Lung (tissue), 11 donors: ENCODE measurements at regions not wholly inside any gene's neighbourhood (a gene's known extent, or its start where the extent isn't known, plus 50 kb on each side); places are given as distances from the start of the nearest gene placed in this dataset.
"Not testable (repeated sequence)": the region's sequence is repeated elsewhere in the genome, so short reads cannot be mapped to it uniquely, and the experiment has no call there.

ENCODE experiments used
- ATAC-seq: fragments of 200-7000 bp; cut with Tn5 transposase; one replicate; pipeline ENCODE4 v1.9.1; 2020; ENCODE audit warnings: moderate number of reproducible peaks; ENCODE audit not compliant: insufficient read depth, low FRiP score
- DNase-seq, 3 donors: peaks; one replicate each; pipeline ENCODE4 v3.0.0-alpha.2; 2013 to 2017
- H3K27ac ChIP-seq, 2 donors: one replicate each; pipeline ENCODE4 v1.5.1; 2013; ENCODE audit warnings: mild to moderate bottlenecking in 2 of 2, moderate library complexity in 2 of 2, control low read depth in 1 of 2, inconsistent platforms in 1 of 2, low read depth in 1 of 2, low read length in 1 of 2
- H3K27me3 ChIP-seq, 3 donors: one replicate each; pipeline ENCODE4 v1.5.1; 2013; ENCODE audit warnings: low read length in 2 of 3; ENCODE audit not compliant: control insufficient read depth in 3 of 3, insufficient read depth in 3 of 3
- H3K36me3 ChIP-seq, 4 donors: one replicate each; pipeline ENCODE4 v1.5.1; 2013; ENCODE audit warnings: low read length in 4 of 4, mild to moderate bottlenecking in 1 of 4, moderate library complexity in 1 of 4; ENCODE audit not compliant: control insufficient read depth in 4 of 4, insufficient read depth in 4 of 4
- H3K4me1 ChIP-seq, 5 donors: one replicate each; pipeline ENCODE4 v1.5.1; 2013; ENCODE audit warnings: low read length in 5 of 5, mild to moderate bottlenecking in 2 of 5, moderate library complexity in 1 of 5; ENCODE audit not compliant: control insufficient read depth in 5 of 5, insufficient read depth in 5 of 5
- H3K4me3 ChIP-seq: one replicate; pipeline ENCODE4 v1.5.1; 2013; ENCODE audit warnings: mild to moderate bottlenecking, control low read depth, moderate library complexity
- H3K9ac ChIP-seq, 2 donors: one replicate each; pipeline ENCODE4 v1.5.1; 2013; ENCODE audit warnings: low read length in 2 of 2, control low read depth in 1 of 2; ENCODE audit not compliant: insufficient read depth in 1 of 2
- H3K9me3 ChIP-seq, 4 donors: one replicate each; pipeline ENCODE4 v1.5.1; 2013; ENCODE audit warnings: low read length in 3 of 4, mild to moderate bottlenecking in 1 of 4, moderate library complexity in 1 of 4; ENCODE audit not compliant: control insufficient read depth in 4 of 4, insufficient read depth in 3 of 4
- WGBS, 2 donors: extraction: QIAGEN DNeasy Blood & Tissue Kit; methylation state at CpG; one replicate each; pipeline ENCODE4 v1.1.7; 2013; 5-methylcytosine and 5-hydroxymethylcytosine counted together
- TF ChIP-seq, protein P1 (sequence below): IDR thresholded peaks from 2 replicates; pipeline ENCODE4 v1.5.1; 2012; ENCODE audit warnings: mild to moderate bottlenecking; ENCODE audit errors: control extremely low read depth, extremely low read depth
- donor health status: control.
- donor health status: control.
- donor health status: Bipolar disorder and iron deficiency.
- donor health status: healthy.
- donor health status: DM: yes; HTN: yes; CAD: no.

DNA sequence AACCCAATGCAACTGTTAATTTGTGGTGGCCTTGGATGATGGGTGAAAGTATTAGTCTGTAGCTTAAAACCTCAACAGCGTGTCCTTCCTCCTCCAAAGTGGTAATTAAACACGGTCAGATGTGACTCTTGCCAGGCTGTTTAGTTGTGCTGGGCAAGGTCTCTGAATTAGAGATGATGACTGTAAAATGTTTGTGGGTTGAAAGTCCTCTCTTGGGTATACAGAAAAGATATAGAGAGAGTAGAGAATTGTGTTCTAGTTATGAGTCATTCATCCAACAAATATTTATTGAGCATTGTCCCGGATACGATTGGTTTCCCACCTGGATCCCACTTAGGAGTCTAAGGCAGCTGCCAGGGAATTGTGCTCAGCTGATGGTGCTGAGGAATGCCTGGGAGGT, 343.7 kb downstream of the NPIPA7 start:
- H3K4me1 ChIP-seq, H3K9me3 ChIP-seq, ATAC-seq, H3K9ac ChIP-seq, H3K27ac ChIP-seq, DNase-seq, H3K27me3 ChIP-seq, H3K4me3 ChIP-seq, H3K36me3 ChIP-seq: not testable (repeated sequence)
- 70 to 76% methylated on average over 2 of the region's 4 CpGs for WGBS, 2 donors

DNA sequence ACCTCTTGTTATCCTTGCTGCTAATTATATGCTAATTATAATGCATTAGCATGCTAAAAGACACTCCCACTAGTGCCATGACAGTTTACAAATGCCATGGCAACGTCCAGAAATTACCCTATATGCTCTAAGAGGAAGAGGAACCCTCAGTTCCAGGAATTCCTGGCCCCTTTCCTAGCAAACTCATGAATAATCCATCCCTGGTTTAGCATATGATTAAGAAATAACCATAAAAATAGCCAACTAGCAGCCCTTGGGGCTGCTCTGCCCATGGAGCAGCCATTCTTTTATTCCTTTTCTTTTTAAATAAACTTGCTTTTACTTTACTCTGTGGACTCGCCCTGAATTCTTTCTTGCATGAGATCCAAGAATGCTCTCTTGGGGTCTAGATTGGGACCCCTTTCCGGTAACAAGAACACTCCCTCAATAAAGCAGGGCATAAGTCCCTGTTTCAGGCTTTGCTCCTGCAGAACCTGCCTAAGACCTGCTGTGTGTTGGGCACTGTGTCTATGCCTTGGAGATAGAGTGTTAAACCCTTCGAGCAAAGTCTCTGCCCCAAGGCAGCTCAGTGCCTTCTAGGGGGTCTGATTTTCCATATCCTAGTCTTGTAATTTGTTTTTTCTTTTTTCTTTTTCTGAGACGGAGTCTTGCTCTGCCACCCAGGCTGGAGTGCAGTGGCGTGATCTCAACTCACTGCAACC, 345.0 kb downstream of the NPIPA7 start:
- not testable (repeated sequence) for ATAC-seq, H3K4me3 ChIP-seq, H3K27me3 ChIP-seq, H3K4me1 ChIP-seq, H3K9ac ChIP-seq, H3K27ac ChIP-seq, H3K9me3 ChIP-seq, DNase-seq, H3K36me3 ChIP-seq
- WGBS, 2 donors = no CpG with 5 or more reads among the region's 6 CpGs

DNA sequence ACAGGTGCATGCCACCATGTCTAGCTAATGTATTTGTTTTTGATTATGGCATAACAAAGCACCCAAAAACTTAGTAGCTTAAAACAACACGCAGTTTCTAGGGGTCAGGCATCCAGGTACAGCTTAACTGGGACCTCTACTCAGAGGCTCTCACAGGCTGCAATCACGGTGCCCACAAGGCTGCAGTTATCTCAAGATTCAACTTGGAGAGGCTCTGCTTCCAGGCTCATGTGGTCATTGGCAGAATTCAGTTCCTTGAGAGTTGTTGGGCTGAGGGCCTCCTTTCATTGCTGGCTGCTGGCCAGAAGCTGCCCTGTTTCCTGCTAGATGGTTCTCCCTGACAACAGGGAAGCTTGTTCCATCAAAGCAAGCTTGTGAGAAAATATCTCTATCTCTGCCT, 348.1 kb downstream of the NPIPA7 start:
- ATAC-seq, H3K9ac ChIP-seq, H3K36me3 ChIP-seq, H3K4me3 ChIP-seq, H3K9me3 ChIP-seq, DNase-seq, H3K4me1 ChIP-seq, H3K27me3 ChIP-seq, H3K27ac ChIP-seq: not testable (repeated sequence)
- no CpG with 5 or more reads among the region's 2 CpGs for WGBS, 2 donors

DNA sequence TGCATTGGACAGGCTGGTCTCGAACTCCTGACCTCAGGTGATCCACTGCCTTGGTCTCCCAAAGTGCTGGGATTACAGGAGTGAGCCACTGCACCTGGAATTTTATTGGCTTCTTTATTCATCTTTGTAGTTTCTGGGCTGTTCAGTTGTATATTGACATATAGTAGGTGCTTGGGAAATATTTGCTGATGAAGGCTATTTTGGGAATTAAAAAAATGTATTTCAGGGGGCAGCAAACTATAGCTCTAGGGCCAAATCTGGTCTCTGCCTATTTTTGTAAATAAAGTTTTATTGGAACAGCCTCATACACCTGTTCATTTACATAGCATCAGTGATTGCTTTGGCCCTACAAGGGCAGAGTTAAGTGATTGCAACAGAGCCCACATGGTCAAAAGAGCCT, 363.6 kb downstream of the NPIPA7 start:
- H3K9me3 ChIP-seq, DNase-seq, H3K36me3 ChIP-seq, H3K27ac ChIP-seq, ATAC-seq, H3K4me3 ChIP-seq, H3K27me3 ChIP-seq, H3K9ac ChIP-seq, H3K4me1 ChIP-seq: not testable (repeated sequence)
- 80 to 100% methylated on average over 1 of the region's 1 CpG for WGBS, 2 donors

DNA sequence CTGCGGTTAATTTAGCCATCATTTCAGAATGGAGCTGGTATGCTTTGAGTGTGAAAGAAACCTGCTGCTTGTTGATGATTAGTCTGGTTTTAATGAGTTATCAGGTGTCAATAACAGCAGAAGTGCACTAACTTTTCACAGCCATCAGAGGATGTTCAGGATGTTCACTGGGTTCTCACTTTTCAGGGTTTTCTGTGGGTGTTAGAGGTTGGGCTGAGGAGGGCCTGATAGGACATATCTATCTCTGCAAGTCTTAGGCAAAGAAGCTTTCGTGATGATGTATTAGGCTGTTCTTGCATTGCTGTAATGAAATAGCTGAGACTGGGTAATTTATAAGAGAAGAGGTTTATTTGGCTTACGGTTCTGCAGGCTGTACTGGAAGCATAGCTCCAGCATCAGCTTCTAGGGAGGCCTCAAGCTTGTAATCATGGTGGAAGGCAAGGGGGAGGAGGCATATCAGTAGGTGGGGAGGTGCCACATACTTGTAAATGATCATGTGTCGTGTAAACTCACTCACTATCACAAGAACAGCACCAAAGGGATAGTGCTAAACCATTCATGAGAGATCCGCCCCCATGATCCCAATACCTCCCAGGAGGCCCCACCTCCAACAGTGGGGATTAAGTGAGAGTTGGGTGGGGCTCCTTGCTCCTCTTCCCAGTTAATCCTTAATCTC, 376.2 kb downstream of the NPIPA7 start:
- not testable (repeated sequence) for ATAC-seq

DNA sequence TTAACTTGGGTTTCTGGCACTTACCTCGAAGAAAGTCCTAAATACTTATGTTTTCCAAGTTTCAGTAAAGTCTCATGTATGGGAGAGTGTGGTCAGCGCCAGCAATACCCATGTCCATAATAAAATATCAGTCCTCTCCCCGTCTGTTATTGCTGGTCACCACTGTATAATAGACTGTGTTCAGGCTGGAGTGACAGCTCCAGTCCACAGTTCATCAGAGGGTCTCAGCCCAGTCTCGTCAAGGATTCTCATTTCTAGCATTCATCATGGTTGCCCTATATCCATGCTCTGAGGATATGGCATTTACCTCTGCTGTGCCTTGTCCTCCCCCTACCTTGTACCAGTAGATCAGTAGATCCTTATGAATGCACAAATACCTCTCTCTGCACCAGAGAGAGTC, 384.5 kb downstream of the NPIPA7 start:
- Histone ChIP-seq H3K4me3 (no peak overlapping the region), H3K27me3 (no peaks in the 10 kb centered on the region), H3K27ac (no peak overlapping the region), H3K4me1 (no peaks in the 10 kb centered on the region), H3K9ac (no peak overlapping the region), H3K36me3 (no peaks in the 10 kb centered on the region), H3K9me3 (no peaks in the 10 kb centered on the region)
- DNase-seq = no peak
- no peak for ATAC-seq
- TF ChIP-seq, protein P1, sequence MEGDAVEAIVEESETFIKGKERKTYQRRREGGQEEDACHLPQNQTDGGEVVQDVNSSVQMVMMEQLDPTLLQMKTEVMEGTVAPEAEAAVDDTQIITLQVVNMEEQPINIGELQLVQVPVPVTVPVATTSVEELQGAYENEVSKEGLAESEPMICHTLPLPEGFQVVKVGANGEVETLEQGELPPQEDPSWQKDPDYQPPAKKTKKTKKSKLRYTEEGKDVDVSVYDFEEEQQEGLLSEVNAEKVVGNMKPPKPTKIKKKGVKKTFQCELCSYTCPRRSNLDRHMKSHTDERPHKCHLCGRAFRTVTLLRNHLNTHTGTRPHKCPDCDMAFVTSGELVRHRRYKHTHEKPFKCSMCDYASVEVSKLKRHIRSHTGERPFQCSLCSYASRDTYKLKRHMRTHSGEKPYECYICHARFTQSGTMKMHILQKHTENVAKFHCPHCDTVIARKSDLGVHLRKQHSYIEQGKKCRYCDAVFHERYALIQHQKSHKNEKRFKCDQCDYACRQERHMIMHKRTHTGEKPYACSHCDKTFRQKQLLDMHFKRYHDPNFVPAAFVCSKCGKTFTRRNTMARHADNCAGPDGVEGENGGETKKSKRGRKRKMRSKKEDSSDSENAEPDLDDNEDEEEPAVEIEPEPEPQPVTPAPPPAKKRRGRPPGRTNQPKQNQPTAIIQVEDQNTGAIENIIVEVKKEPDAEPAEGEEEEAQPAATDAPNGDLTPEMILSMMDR = no peak
- WGBS, 2 donors = 83 to 89% methylated on average over 4 of the region's 4 CpGs

More for the DNA sequence above, 376.2 kb downstream of the NPIPA7 start:
- not testable (repeated sequence) for DNase-seq, H3K9ac ChIP-seq, H3K36me3 ChIP-seq, H3K4me3 ChIP-seq, H3K27ac ChIP-seq, H3K27me3 ChIP-seq, H3K9me3 ChIP-seq, H3K4me1 ChIP-seq
- 86 to 89% methylated on average over 1 to 2 of the region's 5 CpGs for WGBS, 2 donors

DNA sequence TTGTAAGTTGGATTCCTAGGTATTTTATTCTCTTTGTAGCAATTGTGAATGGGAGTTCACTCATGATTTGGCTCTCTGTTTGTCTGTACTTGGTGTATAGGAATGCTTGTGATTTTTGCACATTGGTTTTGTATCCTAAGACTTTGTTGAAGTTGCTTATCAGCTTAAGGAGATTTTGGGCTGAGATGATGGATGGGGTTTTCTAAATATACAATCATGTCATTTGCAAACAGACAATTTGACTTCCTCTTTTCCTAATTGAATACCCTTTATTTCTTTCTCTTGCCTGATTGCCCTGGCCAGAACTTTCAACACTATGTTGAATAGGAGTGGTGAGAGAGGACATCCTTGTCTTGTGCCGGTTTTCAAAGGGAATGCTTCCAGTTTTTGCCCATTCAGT, 391.8 kb downstream of the NPIPA7 start:
- WGBS, 2 donors = 79 to 82% methylated on average over 1 of the region's 1 CpG
- not testable (repeated sequence) for H3K27ac ChIP-seq, H3K4me1 ChIP-seq, H3K9ac ChIP-seq, H3K4me3 ChIP-seq, H3K9me3 ChIP-seq, H3K27me3 ChIP-seq, H3K36me3 ChIP-seq, DNase-seq, ATAC-seq
